ENCODE measurements at regions not wholly inside any gene's neighbourhood (a gene's known extent, or its start where the extent isn't known, plus 50 kb on each side); places are given as distances from the start of the nearest gene placed in this dataset.

DNA sequence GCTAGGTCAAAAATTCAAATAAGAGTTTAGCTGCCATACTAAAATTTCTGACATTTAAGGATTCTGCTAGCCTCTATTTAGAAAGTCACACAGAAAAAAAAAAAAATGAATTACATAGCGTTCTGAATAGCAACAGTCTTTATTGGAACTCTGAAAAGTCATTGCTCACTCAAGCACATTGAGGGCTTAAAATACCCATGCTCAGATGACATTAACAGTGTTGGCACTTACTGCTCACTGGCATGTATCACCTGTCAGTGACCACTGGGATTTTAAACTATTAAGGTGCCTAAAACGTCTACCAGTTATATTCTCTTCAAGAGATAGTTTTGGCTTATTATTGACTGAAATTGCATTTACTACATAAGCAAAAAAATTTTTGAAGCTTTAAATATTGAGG lies 468.0 kb upstream of the SPHKAP start:
- Histone ChIP-seq H3K4me2 (no peak overlapping the region), H3K27ac (no peak overlapping the region), H4K20me1 (ENCODE audit: insufficient read depth, poor library complexity, severe bottlenecking) (no peaks in the 10 kb centered on the region), H3K9me2 (replicated peaks; ENCODE audit: insufficient read depth) (no peaks in the 10 kb centered on the region), H2AFZ (no peak overlapping the region), H3K9me3 (ENCODE audit: low read depth) (no peaks in the 10 kb centered on the region), H3K27me3 (no peaks in the 10 kb centered on the region), H3K79me2 (no peaks in the 10 kb centered on the region), H3K4me1 (ENCODE audit: insufficient read depth) (peaks cover 3% of the 10 kb centered on the region), H3K4me3 (no peak overlapping the region), H3K36me3 (replicated peaks; ENCODE audit: insufficient read depth, low read depth) (no peaks in the 10 kb centered on the region)
- TF ChIP-seq EZH2phosphoT487 (IDR thresholded peaks at IDR 0.05; ENCODE audit: low read depth, severe bottlenecking, unreplicated experiment) (no peak), EZH2 (IDR thresholded peaks at IDR 0.05; ENCODE audit: borderline replicate concordance) (no peak)
- TF ChIP-seq, protein P1, sequence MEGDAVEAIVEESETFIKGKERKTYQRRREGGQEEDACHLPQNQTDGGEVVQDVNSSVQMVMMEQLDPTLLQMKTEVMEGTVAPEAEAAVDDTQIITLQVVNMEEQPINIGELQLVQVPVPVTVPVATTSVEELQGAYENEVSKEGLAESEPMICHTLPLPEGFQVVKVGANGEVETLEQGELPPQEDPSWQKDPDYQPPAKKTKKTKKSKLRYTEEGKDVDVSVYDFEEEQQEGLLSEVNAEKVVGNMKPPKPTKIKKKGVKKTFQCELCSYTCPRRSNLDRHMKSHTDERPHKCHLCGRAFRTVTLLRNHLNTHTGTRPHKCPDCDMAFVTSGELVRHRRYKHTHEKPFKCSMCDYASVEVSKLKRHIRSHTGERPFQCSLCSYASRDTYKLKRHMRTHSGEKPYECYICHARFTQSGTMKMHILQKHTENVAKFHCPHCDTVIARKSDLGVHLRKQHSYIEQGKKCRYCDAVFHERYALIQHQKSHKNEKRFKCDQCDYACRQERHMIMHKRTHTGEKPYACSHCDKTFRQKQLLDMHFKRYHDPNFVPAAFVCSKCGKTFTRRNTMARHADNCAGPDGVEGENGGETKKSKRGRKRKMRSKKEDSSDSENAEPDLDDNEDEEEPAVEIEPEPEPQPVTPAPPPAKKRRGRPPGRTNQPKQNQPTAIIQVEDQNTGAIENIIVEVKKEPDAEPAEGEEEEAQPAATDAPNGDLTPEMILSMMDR (IDR thresholded peaks at IDR 0.05; ENCODE audit: poor library complexity): no peak
- 82% methylated on average over 2 of the region's 2 CpGs for WGBS (ENCODE audit: low lambda C conversion rate, missing lambda C conversion rate)
- DNase-seq (ENCODE audit: low spot score): no peak

DNA sequence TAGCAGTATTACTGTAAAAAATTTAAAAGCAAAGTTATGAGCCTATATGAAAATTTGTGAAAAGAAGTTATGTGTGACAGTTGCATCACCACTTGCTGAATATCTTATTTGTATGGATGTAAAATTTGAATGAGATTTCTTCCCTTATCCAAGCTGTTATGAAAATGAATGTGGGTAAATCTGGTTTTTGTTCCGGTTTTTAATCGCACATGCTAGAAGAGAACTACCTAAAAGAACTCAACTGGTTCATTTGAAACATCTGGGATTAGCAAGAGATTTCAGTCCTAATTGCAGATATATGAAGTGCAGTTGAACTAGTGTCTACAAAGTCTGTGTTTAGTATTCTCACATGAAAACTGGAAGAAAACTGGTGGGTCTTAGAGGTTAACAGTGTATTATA lies 467.1 kb upstream of the SPHKAP start:
- no peak for DNase-seq (ENCODE audit: low spot score)
- H3K79me2 ChIP-seq: no peaks in the 10 kb centered on the region
- 96% methylated on average over 2 of the region's 2 CpGs for WGBS (ENCODE audit: low lambda C conversion rate, missing lambda C conversion rate)

DNA sequence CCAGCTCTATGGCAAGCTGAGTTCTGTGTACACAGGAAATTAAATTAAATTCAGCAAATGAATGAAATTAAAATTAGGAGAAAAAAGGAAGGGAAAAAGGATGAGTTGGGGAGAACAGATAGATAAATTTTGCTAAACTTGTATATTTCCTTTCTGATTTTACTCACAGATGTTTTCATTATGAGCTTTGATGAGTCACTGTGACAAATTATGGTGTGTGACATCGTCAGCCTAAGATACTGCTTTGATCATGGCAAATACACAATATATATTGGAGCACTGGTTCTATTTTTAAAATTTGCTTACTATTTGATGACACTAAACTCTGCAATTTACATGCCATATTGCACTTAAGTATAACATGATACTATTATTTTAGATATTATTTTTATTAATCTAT lies 464.6 kb upstream of the SPHKAP start:
- no peak overlapping the region for H3K4me2 ChIP-seq
- 83% methylated on average over 1 of the region's 1 CpG for WGBS (ENCODE audit: low lambda C conversion rate, missing lambda C conversion rate)

More for the DNA sequence above, 467.1 kb upstream of the SPHKAP start:
- H3K36me3 ChIP-seq (replicated peaks; ENCODE audit: insufficient read depth, low read depth): no peaks in the 10 kb centered on the region
- H2AFZ ChIP-seq: no peak overlapping the region
- H3K4me3 ChIP-seq: no peak overlapping the region
- no peak overlapping the region for H3K27ac ChIP-seq
- H3K4me1 ChIP-seq (ENCODE audit: insufficient read depth): peaks cover 3% of the 10 kb centered on the region
- H3K4me2 ChIP-seq: no peak overlapping the region
- TF ChIP-seq, protein P1 (IDR thresholded peaks at IDR 0.05; ENCODE audit: poor library complexity): no peak
- TF ChIP-seq EZH2 (IDR thresholded peaks at IDR 0.05; ENCODE audit: borderline replicate concordance): no peak
- TF ChIP-seq EZH2phosphoT487 (IDR thresholded peaks at IDR 0.05; ENCODE audit: low read depth, severe bottlenecking, unreplicated experiment): no peak
- H3K9me2 ChIP-seq (replicated peaks; ENCODE audit: insufficient read depth): no peaks in the 10 kb centered on the region
- H3K27me3 ChIP-seq: no peaks in the 10 kb centered on the region
- H3K9me3 ChIP-seq (ENCODE audit: low read depth): no peaks in the 10 kb centered on the region
- H4K20me1 ChIP-seq (ENCODE audit: insufficient read depth, poor library complexity, severe bottlenecking): no peaks in the 10 kb centered on the region

More for the DNA sequence above, 464.6 kb upstream of the SPHKAP start:
- H3K9me3 ChIP-seq (ENCODE audit: low read depth): no peaks in the 10 kb centered on the region
- TF ChIP-seq EZH2 (IDR thresholded peaks at IDR 0.05; ENCODE audit: borderline replicate concordance) (no peak), EZH2phosphoT487 (IDR thresholded peaks at IDR 0.05; ENCODE audit: low read depth, severe bottlenecking, unreplicated experiment) (no peak)
- TF ChIP-seq, protein P1 (IDR thresholded peaks at IDR 0.05; ENCODE audit: poor library complexity): no peak
- H3K27me3 ChIP-seq: no peaks in the 10 kb centered on the region
- no peak for DNase-seq (ENCODE audit: low spot score)
- H3K27ac ChIP-seq: no peak overlapping the region
- no peaks in the 10 kb centered on the region for H3K4me1 ChIP-seq (ENCODE audit: insufficient read depth)
- no peak overlapping the region for H3K4me3 ChIP-seq
- H3K79me2 ChIP-seq: no peaks in the 10 kb centered on the region
- H2AFZ ChIP-seq: no peak overlapping the region
- no peaks in the 10 kb centered on the region for H3K36me3 ChIP-seq (replicated peaks; ENCODE audit: insufficient read depth, low read depth)
- H3K9me2 ChIP-seq (replicated peaks; ENCODE audit: insufficient read depth): no peaks in the 10 kb centered on the region
- no peaks in the 10 kb centered on the region for H4K20me1 ChIP-seq (ENCODE audit: insufficient read depth, poor library complexity, severe bottlenecking)
